B cell (primary cell): ENCODE measurements at regions not wholly inside any gene's neighbourhood (a gene's known extent, or its start where the extent isn't known, plus 50 kb on each side); places are given as distances from the start of the nearest gene placed in this dataset.

Experiments
- ATAC-seq: fragments of 200-7000 bp; cut with Tn5 transposase; one replicate; pipeline ENCODE4 v1.10.0; 2021; ENCODE audit warnings: low read depth, mild to moderate bottlenecking, moderate number of reproducible peaks, moderate library complexity
- CTCF ChIA-PET: fragments of 350-600 bp; sonication (Branson Sonifier 250); formaldehyde crosslinking; loops from one replicate; lab custom pipeline; 2021; ENCODE audit warnings: antibody characterized with exemption, inconsistent platforms; lab: Charles Lee
- POLR2A ChIA-PET: fragments of 350-600 bp; sonication (Branson Sonifier 250); formaldehyde crosslinking; loops from one replicate; lab custom pipeline; 2021; ENCODE audit warnings: antibody characterized with exemption; lab: Charles Lee
- DNase-seq: peaks from one replicate; pipeline ENCODE4 v3.0.0; 2013
- H2AFZ ChIP-seq: 2 replicates; pipeline ENCODE4 v1.6.1; 2012; ENCODE audit warnings: mild to moderate bottlenecking, low read depth, low read length; ENCODE audit not compliant: insufficient read depth, poor library complexity, severe bottlenecking
- H3K27ac ChIP-seq, 2 donors: 1 replicate in 1 of 2; 2 replicates in 1 of 2; pipeline ENCODE4 v1.5.1; 2012 to 2013; ENCODE audit warnings: low read length in 2 of 2, mild to moderate bottlenecking in 2 of 2, moderate library complexity in 1 of 2
- H3K27me3 ChIP-seq, 4 experiments: fragments of 200-600 bp in 1 of 4; sonication (generic) in 1 of 4; replicated peaks in 1 of 4; 1 replicate in 2 of 4; 2 replicates in 2 of 4; pipeline versions ENCODE4 v1.6.1 to v1.7.0; 2013 to 2016; ENCODE audit warnings: low read length in 3 of 4, mild to moderate bottlenecking in 2 of 4, mixed read lengths in 1 of 4, moderate library complexity in 1 of 4; ENCODE audit not compliant: insufficient read depth in 4 of 4, control insufficient read depth in 3 of 4; ENCODE audit errors: control extremely low read depth in 1 of 4
- H3K36me3 ChIP-seq, 2 experiments: replicated peaks in 1 of 2; 1 replicate in 1 of 2; 2 replicates in 1 of 2; pipeline versions ENCODE4 v1.6.1 to v1.7.1; 2013; ENCODE audit warnings: low read length in 1 of 2; ENCODE audit not compliant: insufficient read depth in 2 of 2, control insufficient read depth in 1 of 2; ENCODE audit errors: control extremely low read depth in 1 of 2, extremely low read depth in 1 of 2
- H3K4me1 ChIP-seq, 2 donors: fragments of 200-600 bp in 1 of 2; sonication (generic) in 1 of 2; 1 replicate in 1 of 2; 2 replicates in 1 of 2; pipeline versions ENCODE4 v1.5.1 to v1.6.1; 2013 to 2017; ENCODE audit warnings: low read length in 2 of 2; ENCODE audit not compliant: control insufficient read depth in 2 of 2, insufficient read depth in 2 of 2
- H3K4me2 ChIP-seq: replicated peaks from 2 replicates; pipeline ENCODE3; 2012; ENCODE audit warnings: mild to moderate bottlenecking, low read depth, low read length; ENCODE audit not compliant: poor library complexity, severe bottlenecking
- H3K4me3 ChIP-seq, 5 experiments: fragments of 200-600 bp in 1 of 5; sonication (generic) in 1 of 5; 1 replicate in 3 of 5; 2 replicates in 2 of 5; pipeline versions ENCODE4 v1.5.1 to v1.7.0; 2011 to 2016; ENCODE audit warnings: low read length in 4 of 5, mild to moderate bottlenecking in 4 of 5, low read depth in 2 of 5, control low read depth in 1 of 5, moderate library complexity in 1 of 5; ENCODE audit not compliant: insufficient read depth in 1 of 5; ENCODE audit errors: control extremely low read depth in 1 of 5, extremely low read depth in 1 of 5
- H3K79me2 ChIP-seq: fragments of 200-600 bp; sonication (generic); one replicate; pipeline ENCODE4 v1.6.0; 2016; ENCODE audit warnings: low read length; ENCODE audit not compliant: control insufficient read depth, insufficient read depth
- H3K9ac ChIP-seq: fragments of 200-600 bp; sonication (generic); 2 replicates; pipeline ENCODE4 v1.6.1; 2017; ENCODE audit warnings: mild to moderate bottlenecking, low read length, moderate library complexity
- H3K9me3 ChIP-seq, 3 donors: one replicate each; pipeline versions ENCODE4 v1.6.1 to v1.7.1; 2013; ENCODE audit warnings: low read length in 2 of 3; ENCODE audit not compliant: control insufficient read depth in 2 of 3, insufficient read depth in 1 of 3; ENCODE audit errors: control extremely low read depth in 1 of 3
- H4K20me1 ChIP-seq: 2 replicates; pipeline ENCODE4 v1.6.0; 2012; ENCODE audit warnings: mild to moderate bottlenecking, low read length; ENCODE audit not compliant: insufficient read depth, control insufficient read depth, poor library complexity, severe bottlenecking
- H3K27ac Mint-ChIP-seq: one replicate; pipeline ENCODE4 v1.8.0; 2021; ENCODE audit warnings: mixed read lengths
- H3K27me3 Mint-ChIP-seq: one replicate; pipeline ENCODE4 v1.8.0; 2021; ENCODE audit warnings: mixed read lengths
- H3K4me1 Mint-ChIP-seq: one replicate; pipeline ENCODE4 v1.8.0; 2021; ENCODE audit warnings: mixed read lengths
- H3K4me3 Mint-ChIP-seq: one replicate; pipeline ENCODE4 v1.8.0; 2021; ENCODE audit warnings: mixed read lengths
- H3K9me3 Mint-ChIP-seq: one replicate; pipeline ENCODE4 v1.8.0; 2022; ENCODE audit warnings: mixed read lengths; ENCODE audit not compliant: insufficient read depth
- CTCF ChIP-seq: fragments of 200-600 bp; IDR thresholded peaks from one replicate; pipeline ENCODE4 v1.8.0; 2022; ENCODE audit warnings: antibody characterized with exemption, mild to moderate bottlenecking
- EZH2 ChIP-seq: IDR thresholded peaks from 2 replicates; pipeline ENCODE4 v1.6.1; 2012; ENCODE audit warnings: borderline replicate concordance, low read depth, mild to moderate bottlenecking, moderate library complexity, low read length; ENCODE audit not compliant: insufficient read depth, poor library complexity, severe bottlenecking
- WGBS: methylation state at CpG from one replicate; pipeline ENCODE4 v1.1.5; 2013; ENCODE audit warnings: missing lambda C conversion rate; ENCODE audit not compliant: insufficient coverage; 5-methylcytosine and 5-hydroxymethylcytosine counted together
- intact Hi-C: fragments of 100-400 bp; cut with micrococcal nuclease; formaldehyde crosslinking; loops from one replicate; pipeline ENCODE4 v1.10.0; 2022

DNA sequence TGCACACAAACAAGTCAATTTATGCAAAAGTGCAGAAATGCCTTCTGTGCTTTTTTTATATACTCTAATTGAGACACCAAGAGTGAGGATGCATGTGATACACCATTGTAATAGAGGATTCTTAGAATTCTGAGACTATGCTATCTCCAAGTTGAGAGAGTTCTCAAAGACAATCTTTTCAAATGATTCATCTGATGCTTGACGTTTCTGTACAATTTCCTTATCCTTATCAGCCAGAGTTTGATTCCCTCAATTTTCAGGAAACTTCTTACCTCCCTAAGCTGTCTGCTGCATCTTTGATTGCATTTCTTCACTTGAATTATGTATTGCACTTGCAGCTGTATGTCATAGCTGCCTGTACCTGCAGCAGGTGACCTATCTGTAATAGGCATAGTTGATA is 211.3 kb upstream of the SPAG17 start:
- ChIA-PET CTCF (no interaction called here), POLR2A (no interaction called here)
- H3K4me3 Mint-ChIP-seq, result no peak overlapping the region
- H3K27ac ChIP-seq, result no peak overlapping the region
- no peaks in the 10 kb centered on the region for H3K27me3 Mint-ChIP-seq
- H3K9me3 ChIP-seq, result no peaks in the 10 kb centered on the region
- DNase-seq, result no peak
- H3K9me3 Mint-ChIP-seq, result no peaks in the 10 kb centered on the region
- H2AFZ ChIP-seq, result no peak overlapping the region
- no peak overlapping the region for H3K4me3 ChIP-seq
- no peak overlapping the region for H3K4me2 ChIP-seq
- H4K20me1 ChIP-seq, result no peaks in the 10 kb centered on the region
- no peak overlapping the region for H3K27ac Mint-ChIP-seq
- no peaks in the 10 kb centered on the region for H3K27me3 ChIP-seq
- no peaks in the 10 kb centered on the region for H3K36me3 ChIP-seq
- H3K4me1 ChIP-seq, result no peaks in the 10 kb centered on the region
- TF ChIP-seq CTCF, result no peak
- no peak for TF ChIP-seq EZH2
- ATAC-seq, result no peak
- H3K9ac ChIP-seq, result no peak overlapping the region
- H3K4me1 Mint-ChIP-seq, result no peaks in the 10 kb centered on the region
- intact Hi-C loops, result no loop called here
- no peaks in the 10 kb centered on the region for H3K79me2 ChIP-seq
- WGBS, result 60% methylated on average over 1 of the region's 1 CpG

DNA sequence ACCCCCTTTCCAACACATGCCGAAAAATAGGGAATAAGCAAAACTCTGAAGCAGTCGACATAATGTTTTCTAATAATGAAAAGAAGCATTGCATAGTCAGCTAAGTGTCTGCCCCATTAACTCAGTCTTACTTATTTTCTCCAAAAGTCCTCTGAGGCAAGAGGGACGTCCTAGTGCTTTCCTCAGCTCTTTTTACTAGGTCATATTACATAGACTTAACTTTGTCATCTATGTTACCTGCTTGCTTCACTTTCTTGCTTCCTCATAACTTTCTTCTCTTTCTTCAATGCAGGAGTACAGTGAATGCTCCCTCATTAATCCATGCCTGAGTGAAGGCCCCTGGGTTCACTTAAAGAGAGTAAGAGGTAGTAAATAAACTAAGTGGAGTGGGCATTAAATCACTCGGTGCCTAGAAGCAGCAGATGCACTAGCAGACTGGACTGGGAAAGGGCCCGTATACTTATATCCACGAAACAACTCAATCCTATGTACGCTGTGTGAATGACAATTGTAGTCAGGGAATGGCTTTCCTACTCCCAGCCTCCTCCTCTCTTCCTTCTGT is 210.5 kb upstream of the SPAG17 start:
- no peaks in the 10 kb centered on the region for H3K4me1 Mint-ChIP-seq
- 80% methylated on average over 2 of the region's 7 CpGs for WGBS

More for the DNA sequence above, 210.5 kb upstream of the SPAG17 start:
- no peak overlapping the region for H3K4me2 ChIP-seq
- no peak for ATAC-seq
- H3K4me3 Mint-ChIP-seq, result no peak overlapping the region
- ChIA-PET POLR2A (no interaction called here), CTCF (no interaction called here)
- intact Hi-C loops, result no loop called here
- no peak overlapping the region for H3K27ac Mint-ChIP-seq
- no peaks in the 10 kb centered on the region for H3K79me2 ChIP-seq
- no peak overlapping the region for H3K9ac ChIP-seq
- TF ChIP-seq CTCF (no peak), EZH2 (no peak)
- no peak overlapping the region for H3K4me3 ChIP-seq
- H3K4me1 ChIP-seq, result no peaks in the 10 kb centered on the region
- H4K20me1 ChIP-seq, result no peaks in the 10 kb centered on the region
- no peaks in the 10 kb centered on the region for H3K36me3 ChIP-seq
- H2AFZ ChIP-seq, result no peak overlapping the region
- H3K27me3 Mint-ChIP-seq, result no peaks in the 10 kb centered on the region
- H3K27ac ChIP-seq, result no peak overlapping the region
- no peaks in the 10 kb centered on the region for H3K9me3 ChIP-seq
- DNase-seq, result no peak
- no peaks in the 10 kb centered on the region for H3K9me3 Mint-ChIP-seq
- H3K27me3 ChIP-seq, result no peaks in the 10 kb centered on the region
